H1 (cell line): ENCODE measurements at regions not wholly inside any gene's neighbourhood (a gene's known extent, or its start where the extent isn't known, plus 50 kb on each side); places are given as distances from the start of the nearest gene placed in this dataset.

Source experiments
- CHD7 ChIP-seq: fragments of 300-600 bp; sonication (generic); IDR thresholded peaks from 2 replicates; pipeline ENCODE4 v1.7.1; 2012; ENCODE audit warnings: low read length, moderate library complexity, mild to moderate bottlenecking, inconsistent platforms; ENCODE audit not compliant: insufficient replicate concordance
- EP300 ChIP-seq, 2 experiments: IDR thresholded peaks; 1 replicate in 1 of 2; 2 replicates in 1 of 2; pipeline ENCODE4 v1.6.1; 2011 to 2012; ENCODE audit warnings: low read depth in 2 of 2, low read length in 2 of 2, mild to moderate bottlenecking in 2 of 2, borderline replicate concordance in 1 of 2, inconsistent platforms in 1 of 2, moderate library complexity in 1 of 2
- POLR2AphosphoS5 ChIP-seq: IDR thresholded peaks from 2 replicates; pipeline ENCODE4 v1.6.1; 2011; ENCODE audit warnings: low read depth, low read length
- RBBP5 ChIP-seq: IDR thresholded peaks from 2 replicates; pipeline ENCODE4 v1.7.1; 2012; ENCODE audit warnings: low read depth, mild to moderate bottlenecking, inconsistent platforms, low read length, moderate library complexity, borderline replicate concordance
- RXRA ChIP-seq: IDR thresholded peaks from 2 replicates; pipeline ENCODE4 v1.6.1; 2011; ENCODE audit warnings: low read depth, mild to moderate bottlenecking, low read length, moderate library complexity; ENCODE audit not compliant: insufficient read depth
- TAF7 ChIP-seq: optimal IDR thresholded peaks from 2 replicates; pipeline ENCODE3; 2011; ENCODE audit warnings: low read depth, mild to moderate bottlenecking, inconsistent platforms, low read length, moderate library complexity, borderline replicate concordance
- TBP ChIP-seq: IDR thresholded peaks from 2 replicates; pipeline ENCODE4 v1.6.1; 2011; ENCODE audit warnings: low read depth, low read length, improper control_type of control experiment
- YY1 ChIP-seq: IDR thresholded peaks from 2 replicates; pipeline ENCODE4 v1.6.1; 2011; ENCODE audit warnings: low read depth, mild to moderate bottlenecking, low read length
- TF ChIP-seq, protein P1 (sequence below): IDR thresholded peaks from 2 replicates; pipeline ENCODE4 v1.6.1; 2012; ENCODE audit warnings: inconsistent platforms

DNA sequence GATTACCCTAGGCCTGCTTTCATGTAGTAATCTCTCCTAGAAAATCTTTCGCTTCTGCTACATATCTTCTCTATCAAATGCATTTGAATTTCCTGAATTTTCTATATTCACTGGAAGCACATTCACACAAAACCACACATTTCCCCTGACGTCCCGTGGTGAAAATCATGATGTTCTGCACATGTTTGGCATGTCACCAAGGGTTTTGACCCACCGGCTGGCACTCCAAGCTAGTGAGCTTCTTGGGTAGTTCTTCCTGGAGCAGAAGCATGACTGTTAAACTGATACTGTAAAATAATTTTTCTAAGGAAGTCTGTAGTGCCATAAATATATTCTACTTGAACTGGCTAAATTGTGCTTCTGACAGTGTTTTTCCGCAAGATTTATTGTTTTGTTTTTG is 510.1 kb upstream of the SLC8A1 start (continued):
- TF ChIP-seq CHD7 (no peak), RBBP5 (no peak), YY1 (no peak), POLR2AphosphoS5 (no peak), EP300 (IDR thresholded peaks at IDR 0.05; ENCODE audit: borderline replicate concordance in 1 of 2, low read depth in 2 of 2, low read length in 2 of 2) (no peak), TAF7 (no peak), RXRA (no peak), TBP (no peak)
- TF ChIP-seq, protein P1, sequence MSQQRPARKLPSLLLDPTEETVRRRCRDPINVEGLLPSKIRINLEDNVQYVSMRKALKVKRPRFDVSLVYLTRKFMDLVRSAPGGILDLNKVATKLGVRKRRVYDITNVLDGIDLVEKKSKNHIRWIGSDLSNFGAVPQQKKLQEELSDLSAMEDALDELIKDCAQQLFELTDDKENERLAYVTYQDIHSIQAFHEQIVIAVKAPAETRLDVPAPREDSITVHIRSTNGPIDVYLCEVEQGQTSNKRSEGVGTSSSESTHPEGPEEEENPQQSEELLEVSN = no peak
- TF ChIP-seq, all 59 proteins: peak for 0
